GM23248 (cell line): ENCODE measurements at regions not wholly inside any gene's neighbourhood (a gene's known extent, or its start where the extent isn't known, plus 50 kb on each side); places are given as distances from the start of the nearest gene placed in this dataset.
"Not testable (repeated sequence)": the region's sequence is repeated elsewhere in the genome, so short reads cannot be mapped to it uniquely, and the experiment has no call there.

ENCODE experiments used
- DNase-seq: peaks from one replicate; pipeline ENCODE4 v3.0.0-alpha.2; 2015
- H2AFZ ChIP-seq: fragments of 200-600 bp; sonication (generic); 2 replicates; pipeline ENCODE4 v1.6.1; 2016; ENCODE audit warnings: antibody characterized with exemption
- H3F3A ChIP-seq: fragments of 200-600 bp; sonication (generic); 2 replicates; pipeline ENCODE4 v1.6.1; 2016; ENCODE audit warnings: mild to moderate bottlenecking, antibody characterized with exemption, mixed run types; ENCODE audit not compliant: insufficient read depth
- H3K27ac ChIP-seq: fragments of 200-600 bp; sonication (generic); 2 replicates; pipeline ENCODE4 v1.5.1; 2016; ENCODE audit warnings: mild to moderate bottlenecking
- H3K27me3 ChIP-seq: fragments of 200-600 bp; sonication (generic); replicated peaks from 2 replicates; pipeline ENCODE4 v1.6.1; 2016; ENCODE audit warnings: mild to moderate bottlenecking; ENCODE audit not compliant: insufficient read depth
- H3K36me3 ChIP-seq: fragments of 200-600 bp; sonication (generic); 2 replicates; pipeline ENCODE4 v1.6.1; 2016; ENCODE audit warnings: low read depth, mild to moderate bottlenecking
- H3K4me1 ChIP-seq: fragments of 200-600 bp; sonication (generic); 2 replicates; pipeline ENCODE4 v1.6.1; 2016; ENCODE audit warnings: mild to moderate bottlenecking; ENCODE audit not compliant: insufficient read depth
- H3K4me2 ChIP-seq: fragments of 200-600 bp; sonication (generic); one replicate; pipeline ENCODE4 v1.6.1; 2016; ENCODE audit warnings: mild to moderate bottlenecking; ENCODE audit not compliant: unreplicated experiment
- H3K4me3 ChIP-seq: fragments of 200-600 bp; sonication (generic); 2 replicates; pipeline ENCODE4 v1.5.1; 2016; ENCODE audit warnings: mild to moderate bottlenecking
- H3K79me2 ChIP-seq: fragments of 200-600 bp; sonication (generic); 2 replicates; pipeline ENCODE4 v1.6.1; 2016; ENCODE audit warnings: mild to moderate bottlenecking; ENCODE audit not compliant: insufficient read depth
- H3K9ac ChIP-seq: fragments of 200-600 bp; sonication (generic); 2 replicates; pipeline ENCODE4 v1.6.1; 2016; ENCODE audit warnings: mild to moderate bottlenecking
- H3K9me2 ChIP-seq: fragments of 200-600 bp; sonication (generic); 2 replicates; pipeline ENCODE4 v1.6.1; 2016; ENCODE audit warnings: mixed run types, mild to moderate bottlenecking, moderate library complexity; ENCODE audit not compliant: insufficient read depth
- H3K9me3 ChIP-seq: fragments of 200-600 bp; sonication (generic); one replicate; pipeline ENCODE4 v1.6.1; 2017; ENCODE audit warnings: low read depth
- H4K20me1 ChIP-seq: fragments of 200-600 bp; sonication (generic); 2 replicates; pipeline ENCODE4 v1.6.0; 2016; ENCODE audit not compliant: insufficient read depth
- EZH2 ChIP-seq: fragments of 200-600 bp; sonication (generic); IDR thresholded peaks from 2 replicates; pipeline ENCODE4 v1.6.1; 2018; ENCODE audit warnings: antibody characterized with exemption, mild to moderate bottlenecking; ENCODE audit not compliant: insufficient read depth, poor library complexity, severe bottlenecking
- EZH2phosphoT487 ChIP-seq: fragments of 200-600 bp; sonication (generic); IDR thresholded peaks from 2 replicates; pipeline ENCODE4 v1.6.1; 2018; ENCODE audit warnings: antibody characterized with exemption, moderate library complexity, mild to moderate bottlenecking, low read depth; ENCODE audit not compliant: insufficient read depth
- WGBS, 2 experiments: methylation state at CpG; one replicate each; pipeline ENCODE4 v1.1.6; 2015 to 2017; ENCODE audit warnings: low lambda C conversion rate in 2 of 2, low coverage in 1 of 2; ENCODE audit errors: missing lambda C conversion rate in 2 of 2; 5-methylcytosine and 5-hydroxymethylcytosine counted together
- in situ Hi-C: fragments of 300-500 bp; cut with MboI; formaldehyde crosslinking; loops from 2 replicates; pipeline ENCODE4 v1.15.0; 2020

DNA sequence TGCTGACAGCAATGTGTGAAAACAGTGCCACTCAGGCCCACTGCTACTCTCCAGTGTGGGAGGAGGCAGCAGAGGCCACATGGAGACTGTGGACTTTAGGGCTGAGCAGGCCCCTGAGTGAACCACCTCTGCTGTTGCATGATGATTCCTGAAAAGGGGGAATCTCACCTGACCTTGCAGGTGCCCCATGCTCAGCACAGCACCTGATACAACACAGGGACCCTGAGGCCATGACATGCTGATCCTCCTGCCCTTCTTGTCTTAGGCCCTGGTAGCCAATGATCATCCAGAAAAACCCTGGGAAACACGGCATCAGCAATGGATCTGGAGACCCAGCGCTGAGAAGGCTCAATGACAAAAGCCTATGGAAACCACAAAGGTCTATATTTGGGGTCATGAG lies 446.8 kb upstream of the MYT1L start:
- WGBS, 2 experiments, result 43 to 54% methylated on average over 2 of the region's 2 CpGs
- H3K9me2 ChIP-seq, result no peaks in the 10 kb centered on the region
- H3K4me2 ChIP-seq, result no peak overlapping the region
- no peaks in the 10 kb centered on the region for H3K9me3 ChIP-seq
- TF ChIP-seq EZH2 (no peak), EZH2phosphoT487 (no peak)
- H3K4me1 ChIP-seq, result no peaks in the 10 kb centered on the region
- no peaks in the 10 kb centered on the region for H3K79me2 ChIP-seq
- H2AFZ ChIP-seq, result no peak overlapping the region
- no peak overlapping the region for H3K27ac ChIP-seq
- H3F3A ChIP-seq, result no peaks in the 10 kb centered on the region
- no peak overlapping the region for H3K9ac ChIP-seq
- no peaks in the 10 kb centered on the region for H3K36me3 ChIP-seq
- no peak for DNase-seq
- no peak overlapping the region for H3K4me3 ChIP-seq
- in situ Hi-C loops, result no loop called here
- H4K20me1 ChIP-seq, result no peaks in the 10 kb centered on the region
- no peaks in the 10 kb centered on the region for H3K27me3 ChIP-seq

GRCh38 chr2:2777213-2777612 lies 446.1 kb upstream of the MYT1L start:
- DNase-seq, result no peak
- H3K27ac ChIP-seq, result no peak overlapping the region
- WGBS, 2 experiments, result 8 to 12% methylated on average over 2 of the region's 2 CpGs
- in situ Hi-C loops, result no loop called here
- H2AFZ ChIP-seq, result no peak overlapping the region
- H3K9ac ChIP-seq, result no peak overlapping the region
- H3K79me2 ChIP-seq, result no peaks in the 10 kb centered on the region
- H3K4me3 ChIP-seq, result no peak overlapping the region
- H3K4me2 ChIP-seq, result no peak overlapping the region
- no peaks in the 10 kb centered on the region for H3F3A ChIP-seq
- H3K36me3 ChIP-seq, result no peaks in the 10 kb centered on the region
- H3K9me2 ChIP-seq, result no peaks in the 10 kb centered on the region
- no peaks in the 10 kb centered on the region for H3K9me3 ChIP-seq
- no peaks in the 10 kb centered on the region for H3K4me1 ChIP-seq
- H4K20me1 ChIP-seq, result no peaks in the 10 kb centered on the region
- no peaks in the 10 kb centered on the region for H3K27me3 ChIP-seq
- TF ChIP-seq EZH2, result no peak
- no peak for TF ChIP-seq EZH2phosphoT487

- Histone ChIP-seq H3K36me3 (no peaks in the 10 kb centered on the region), H4K20me1 (no peaks in the 10 kb centered on the region), H3K4me3 (no peak overlapping the region), H3K4me2 (no peak overlapping the region), H3K27ac (no peak overlapping the region), H3K27me3 (no peaks in the 10 kb centered on the region), H3K9ac (no peak overlapping the region), H3K4me1 (no peaks in the 10 kb centered on the region), H3K9me3 (no peaks in the 10 kb centered on the region), H3K9me2 (no peaks in the 10 kb centered on the region), H3K79me2 (no peaks in the 10 kb centered on the region), H3F3A (no peaks in the 10 kb centered on the region), H2AFZ (no peak overlapping the region)
- no peak for DNase-seq
- TF ChIP-seq EZH2phosphoT487 (no peak), EZH2 (no peak)
- WGBS, 2 experiments, result 26 to 37% methylated on average over 2 of the region's 2 CpGs
- in situ Hi-C loops, result no loop called here
These were observed 443.9 kb upstream of the MYT1L start for GRCh38 chr2:2775018-2775417.

GRCh38 chr2:2773692-2774091 lies 442.6 kb upstream of the MYT1L start:
- Histone ChIP-seq H3K4me1 (no peaks in the 10 kb centered on the region), H2AFZ (no peak overlapping the region), H3K9ac (no peak overlapping the region), H3K9me2 (no peaks in the 10 kb centered on the region), H3K4me2 (no peak overlapping the region), H3K9me3 (no peaks in the 10 kb centered on the region), H3K4me3 (no peak overlapping the region), H3K36me3 (no peaks in the 10 kb centered on the region), H4K20me1 (no peaks in the 10 kb centered on the region), H3K79me2 (no peaks in the 10 kb centered on the region), H3F3A (no peaks in the 10 kb centered on the region), H3K27me3 (no peaks in the 10 kb centered on the region), H3K27ac (no peak overlapping the region)
- WGBS, 2 experiments, result 52 to 54% methylated on average over 8 of the region's 8 CpGs
- in situ Hi-C loops, result no loop called here
- TF ChIP-seq EZH2phosphoT487 (no peak), EZH2 (no peak)
- DNase-seq, result no peak

GRCh38 chr2:2773080-2773479 lies 442.0 kb upstream of the MYT1L start:
- H3K36me3 ChIP-seq, H3K9me3 ChIP-seq, H3K27ac ChIP-seq, H3K4me3 ChIP-seq, H3K9ac ChIP-seq, H3K4me1 ChIP-seq, H4K20me1 ChIP-seq, H3K4me2 ChIP-seq, H3K27me3 ChIP-seq, in situ Hi-C loops, H3K79me2 ChIP-seq, H3K9me2 ChIP-seq, H2AFZ ChIP-seq, DNase-seq, H3F3A ChIP-seq: not testable (repeated sequence)
- 58 to 67% methylated on average over 11 of the region's 11 CpGs for WGBS, 2 experiments
